H9 (cell line): ENCODE measurements at regions not wholly inside any gene's neighbourhood (a gene's known extent, or its start where the extent isn't known, plus 50 kb on each side); places are given as distances from the start of the nearest gene placed in this dataset.
A peak's percentile ranks its signal among the peaks of the same experiment; 100 is the strongest.

Experiments
- DNase-seq: peaks from one replicate; pipeline ENCODE4 v3.0.0-alpha.2; 2017
- H2AFZ ChIP-seq: one replicate; pipeline ENCODE4 v1.6.1; 2013; ENCODE audit warnings: mild to moderate bottlenecking, low read length, control low read depth, moderate library complexity
- H2AK5ac ChIP-seq: 2 replicates; pipeline ENCODE4 v1.6.1; 2013; ENCODE audit warnings: low read length, control low read depth, mixed read lengths; ENCODE audit not compliant: insufficient read length
- H2BK120ac ChIP-seq: one replicate; pipeline ENCODE4 v1.6.1; 2013; ENCODE audit warnings: low read depth, mild to moderate bottlenecking, low read length, control low read depth, inconsistent platforms; ENCODE audit not compliant: poor library complexity, severe bottlenecking
- H2BK12ac ChIP-seq: 2 replicates; pipeline ENCODE4 v1.6.1; 2013; ENCODE audit warnings: low read length, control low read depth, mixed read lengths, low read depth; ENCODE audit not compliant: insufficient read length
- H2BK15ac ChIP-seq: 2 replicates; pipeline ENCODE4 v1.6.1; 2013; ENCODE audit warnings: low read depth, low read length, control low read depth
- H2BK20ac ChIP-seq: one replicate; pipeline ENCODE4 v1.6.1; 2013; ENCODE audit warnings: low read depth, mild to moderate bottlenecking, low read length, control low read depth, inconsistent platforms; ENCODE audit not compliant: poor library complexity, severe bottlenecking
- H2BK5ac ChIP-seq: 2 replicates; pipeline ENCODE4 v1.6.1; 2013; ENCODE audit warnings: low read length, control low read depth, mixed read lengths; ENCODE audit not compliant: insufficient read length
- H3K14ac ChIP-seq: 2 replicates; pipeline ENCODE4 v1.6.1; 2013; ENCODE audit warnings: low read length, control low read depth; ENCODE audit not compliant: insufficient read depth
- H3K18ac ChIP-seq: 2 replicates; pipeline ENCODE4 v1.6.1; 2013; ENCODE audit warnings: low read depth, mild to moderate bottlenecking, mixed read lengths, low read length, control low read depth; ENCODE audit not compliant: insufficient read length
- H3K23ac ChIP-seq: 2 replicates; pipeline ENCODE4 v1.6.1; 2013; ENCODE audit warnings: low read length, control low read depth, mixed read lengths, low read depth; ENCODE audit not compliant: insufficient read length
- H3K23me2 ChIP-seq: 2 replicates; pipeline ENCODE4 v1.6.1; 2013; ENCODE audit warnings: low read depth, mild to moderate bottlenecking, mixed read lengths, low read length, control low read depth; ENCODE audit not compliant: insufficient read length, poor library complexity, severe bottlenecking
- H3K27ac ChIP-seq: 2 replicates; pipeline ENCODE4 v1.5.1; 2013; ENCODE audit warnings: low read length, control low read depth, mixed read lengths, low read depth; ENCODE audit not compliant: insufficient read length
- H3K27me3 ChIP-seq: 2 replicates; pipeline ENCODE4 v1.6.1; 2013; ENCODE audit warnings: low read length, control low read depth, inconsistent platforms; ENCODE audit not compliant: insufficient read depth
- H3K4ac ChIP-seq: 2 replicates; pipeline ENCODE4 v1.6.1; 2013; ENCODE audit warnings: low read depth, mild to moderate bottlenecking, control low read depth, inconsistent platforms, low read length, moderate library complexity
- H3K4me1 ChIP-seq: 2 replicates; pipeline ENCODE4 v1.6.1; 2013; ENCODE audit warnings: low read length, control low read depth, inconsistent platforms; ENCODE audit not compliant: insufficient read depth
- H3K4me2 ChIP-seq: 2 replicates; pipeline ENCODE4 v1.6.1; 2013; ENCODE audit warnings: low read length, control low read depth, mixed read lengths; ENCODE audit not compliant: insufficient read length, insufficient read depth
- H3K56ac ChIP-seq: 2 replicates; pipeline ENCODE4 v1.6.1; 2013; ENCODE audit warnings: low read depth, mild to moderate bottlenecking, mixed read lengths, low read length, control low read depth; ENCODE audit not compliant: insufficient read length
- H3K79me1 ChIP-seq: 2 replicates; pipeline ENCODE4 v1.6.1; 2013; ENCODE audit warnings: low read depth, mild to moderate bottlenecking, moderate library complexity, low read length, control low read depth, inconsistent platforms; ENCODE audit not compliant: insufficient read depth, poor library complexity, severe bottlenecking
- H3K79me2 ChIP-seq: 2 replicates; pipeline ENCODE4 v1.6.1; 2013; ENCODE audit warnings: low read length, control low read depth, inconsistent platforms; ENCODE audit not compliant: insufficient read depth
- H3K9ac ChIP-seq: 2 replicates; pipeline ENCODE4 v1.6.1; 2013; ENCODE audit warnings: low read length, control low read depth, mixed read lengths; ENCODE audit not compliant: insufficient read length; ENCODE audit errors: extremely low read depth
- H3K9me3 ChIP-seq: one replicate; pipeline ENCODE4 v1.6.1; 2013; ENCODE audit warnings: low read depth, low read length, inconsistent platforms; ENCODE audit not compliant: control insufficient read depth
- H3T11ph ChIP-seq: one replicate; pipeline ENCODE4 v1.6.1; 2013; ENCODE audit warnings: mild to moderate bottlenecking, low read length, control low read depth, inconsistent platforms
- H4K20me1 ChIP-seq: one replicate; pipeline ENCODE4 v1.6.1; 2013; ENCODE audit not compliant: control insufficient read depth, insufficient read length, insufficient read depth
- H4K5ac ChIP-seq: 2 replicates; pipeline ENCODE4 v1.6.1; 2013; ENCODE audit warnings: low read depth, mild to moderate bottlenecking, mixed read lengths, low read length, control low read depth; ENCODE audit not compliant: insufficient read length
- H4K8ac ChIP-seq: replicated peaks from 2 replicates; pipeline ENCODE4 v1.6.1; 2013; ENCODE audit warnings: low read length, control low read depth, mixed read lengths, low read depth; ENCODE audit not compliant: insufficient read length
- H4K91ac ChIP-seq: 2 replicates; pipeline ENCODE4 v1.6.1; 2013; ENCODE audit warnings: low read depth, mild to moderate bottlenecking, moderate library complexity, mixed read lengths, low read length, control low read depth; ENCODE audit not compliant: insufficient read length
- H3K27ac Mint-ChIP-seq, 3 experiments: 2 replicates in 2 of 3; 3 replicates in 1 of 3; pipeline ENCODE4 v1.8.0; 2020 to 2021; ENCODE audit warnings: mixed read lengths in 3 of 3, mild to moderate bottlenecking in 1 of 3, moderate library complexity in 1 of 3
- H3K27me3 Mint-ChIP-seq: 2 replicates; pipeline ENCODE4 v1.8.0; 2021; ENCODE audit warnings: low read depth, mild to moderate bottlenecking, moderate library complexity, mixed read lengths
- H3K36me3 Mint-ChIP-seq, 3 experiments: 2 replicates in 2 of 3; 3 replicates in 1 of 3; pipeline ENCODE4 v1.8.0; 2020 to 2021; ENCODE audit warnings: low read depth in 3 of 3, mixed read lengths in 3 of 3; ENCODE audit not compliant: insufficient read depth in 1 of 3
- H3K4me1 Mint-ChIP-seq, 2 experiments: 2 replicates each; pipeline ENCODE4 v1.8.0; 2020; ENCODE audit warnings: mixed read lengths in 2 of 2
- H3K4me3 Mint-ChIP-seq, 2 experiments: 2 replicates in 1 of 2; 3 replicates in 1 of 2; pipeline ENCODE4 v1.8.0; 2020 to 2021; ENCODE audit warnings: mild to moderate bottlenecking in 2 of 2, mixed read lengths in 2 of 2, moderate library complexity in 1 of 2
- H3K9me3 Mint-ChIP-seq, 2 experiments: 2 replicates in 1 of 2; 3 replicates in 1 of 2; pipeline ENCODE4 v1.8.0; 2020; ENCODE audit warnings: mild to moderate bottlenecking in 2 of 2, mixed read lengths in 2 of 2, moderate library complexity in 1 of 2
- WGBS: extraction: QIAGEN DNeasy Blood & Tissue Kit; methylation state at CpG from one replicate; pipeline ENCODE4 v1.1.7; 2013; ENCODE audit warnings: missing lambda C conversion rate, low lambda C conversion rate, mixed read lengths; ENCODE audit not compliant: insufficient read length; ENCODE audit errors: extremely low coverage; 5-methylcytosine and 5-hydroxymethylcytosine counted together
- TF ChIP-seq, protein P1 (sequence below): fragments of 200-600 bp; sonication (generic); conservative IDR thresholded peaks from 3 replicates; pipeline ENCODE4 v1.8.0; 2021; ENCODE audit warnings: antibody characterized with exemption, mild to moderate bottlenecking

GRCh38 chr2:167607211-167607610 lies 640.2 kb downstream of the STK39 start:
- no peak overlapping the region for H3K4me3 Mint-ChIP-seq
- H3K56ac ChIP-seq, result no peak overlapping the region
- peaks cover 5 to 13% (median 9%) of the 10 kb centered on the region in 3 experiments for H3K36me3 Mint-ChIP-seq
- TF ChIP-seq, protein P1, sequence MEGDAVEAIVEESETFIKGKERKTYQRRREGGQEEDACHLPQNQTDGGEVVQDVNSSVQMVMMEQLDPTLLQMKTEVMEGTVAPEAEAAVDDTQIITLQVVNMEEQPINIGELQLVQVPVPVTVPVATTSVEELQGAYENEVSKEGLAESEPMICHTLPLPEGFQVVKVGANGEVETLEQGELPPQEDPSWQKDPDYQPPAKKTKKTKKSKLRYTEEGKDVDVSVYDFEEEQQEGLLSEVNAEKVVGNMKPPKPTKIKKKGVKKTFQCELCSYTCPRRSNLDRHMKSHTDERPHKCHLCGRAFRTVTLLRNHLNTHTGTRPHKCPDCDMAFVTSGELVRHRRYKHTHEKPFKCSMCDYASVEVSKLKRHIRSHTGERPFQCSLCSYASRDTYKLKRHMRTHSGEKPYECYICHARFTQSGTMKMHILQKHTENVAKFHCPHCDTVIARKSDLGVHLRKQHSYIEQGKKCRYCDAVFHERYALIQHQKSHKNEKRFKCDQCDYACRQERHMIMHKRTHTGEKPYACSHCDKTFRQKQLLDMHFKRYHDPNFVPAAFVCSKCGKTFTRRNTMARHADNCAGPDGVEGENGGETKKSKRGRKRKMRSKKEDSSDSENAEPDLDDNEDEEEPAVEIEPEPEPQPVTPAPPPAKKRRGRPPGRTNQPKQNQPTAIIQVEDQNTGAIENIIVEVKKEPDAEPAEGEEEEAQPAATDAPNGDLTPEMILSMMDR, result no peak
- no peaks in the 10 kb centered on the region for H3K79me2 ChIP-seq
- no peak overlapping the region for H2BK12ac ChIP-seq
- DNase-seq, result no peak
- no peak overlapping the region for H4K91ac ChIP-seq
- H4K5ac ChIP-seq, result no peak overlapping the region
- H2AFZ ChIP-seq, result no peak overlapping the region
- no peaks in the 10 kb centered on the region for H3K27me3 Mint-ChIP-seq
- no peaks in the 10 kb centered on the region for H3K27me3 ChIP-seq
- peaks cover 3% of the 10 kb centered on the region; the same call in 1 of the 2 replicates for H3K4me1 ChIP-seq
- H3K27ac Mint-ChIP-seq, result peak overlapping the region in 2 of 3 experiments; percentile 10 to 40; a peak in 1 of 7 replicates
- H3K9me3 Mint-ChIP-seq, result peaks cover 4 to 9% of the 10 kb centered on the region in 2 experiments
- H3K79me1 ChIP-seq, result no peaks in the 10 kb centered on the region
- H3K9ac ChIP-seq, result no peak overlapping the region
- no peak overlapping the region for H2BK20ac ChIP-seq
- no CpG with 5 or more reads among the region's 8 CpGs for WGBS
- no peak overlapping the region for H2AK5ac ChIP-seq
- H3K4ac ChIP-seq, result no peak overlapping the region
- no peak overlapping the region for H3T11ph ChIP-seq
- no peak overlapping the region for H2BK15ac ChIP-seq
- no peak overlapping the region for H2BK5ac ChIP-seq
- no peak overlapping the region for H4K8ac ChIP-seq
- H3K4me1 Mint-ChIP-seq, result peaks cover 10 to 15% of the 10 kb centered on the region in 2 experiments
- no peak overlapping the region for H3K27ac ChIP-seq
- no peak overlapping the region for H2BK120ac ChIP-seq
- H3K4me2 ChIP-seq, result no peak overlapping the region
- H3K23me2 ChIP-seq, result no peaks in the 10 kb centered on the region
- no peaks in the 10 kb centered on the region for H4K20me1 ChIP-seq
- peaks cover 7% of the 10 kb centered on the region for H3K9me3 ChIP-seq
- H3K14ac ChIP-seq, result no peak overlapping the region
- no peak overlapping the region for H3K18ac ChIP-seq
- no peak overlapping the region for H3K23ac ChIP-seq
